WERI-Rb-1 (cell line): ENCODE measurements at regions not wholly inside any gene's neighbourhood (a gene's known extent, or its start where the extent isn't known, plus 50 kb on each side); places are given as distances from the start of the nearest gene placed in this dataset.

Experiments used
- DNase-seq: peaks from one replicate; pipeline ENCODE4 v3.0.0-alpha.2; 2020
- H3K27ac ChIP-seq: fragments of 250-450 bp; sonication (Bioruptor Pico); 2 replicates; pipeline ENCODE4 v1.5.1; 2020; ENCODE audit warnings: mild to moderate bottlenecking, moderate library complexity
- H3K27me3 ChIP-seq: fragments of 250-450 bp; sonication (Bioruptor Pico); 2 replicates; pipeline ENCODE4 v1.5.1; 2021; ENCODE audit warnings: mild to moderate bottlenecking, low read depth, moderate library complexity; ENCODE audit not compliant: insufficient read depth, severe bottlenecking
- H3K36me3 ChIP-seq: fragments of 250-450 bp; sonication (Bioruptor Pico); 2 replicates; pipeline ENCODE4 v1.5.1; 2020; ENCODE audit warnings: mild to moderate bottlenecking, moderate library complexity
- H3K4me3 ChIP-seq: 2 replicates; pipeline ENCODE4 v1.5.1; 2011; ENCODE audit warnings: low read depth, mild to moderate bottlenecking, control low read depth, low read length
- H3K9me3 ChIP-seq: fragments of 250-450 bp; sonication (Bioruptor Pico); 2 replicates; pipeline ENCODE4 v1.5.1; 2021; ENCODE audit warnings: mild to moderate bottlenecking, moderate library complexity; ENCODE audit not compliant: severe bottlenecking
- TF ChIP-seq, protein P1 (sequence below): IDR thresholded peaks from 2 replicates; pipeline ENCODE4 v1.5.1; 2011; ENCODE audit warnings: low read depth, mild to moderate bottlenecking, control low read depth, inconsistent platforms, low read length

DNA sequence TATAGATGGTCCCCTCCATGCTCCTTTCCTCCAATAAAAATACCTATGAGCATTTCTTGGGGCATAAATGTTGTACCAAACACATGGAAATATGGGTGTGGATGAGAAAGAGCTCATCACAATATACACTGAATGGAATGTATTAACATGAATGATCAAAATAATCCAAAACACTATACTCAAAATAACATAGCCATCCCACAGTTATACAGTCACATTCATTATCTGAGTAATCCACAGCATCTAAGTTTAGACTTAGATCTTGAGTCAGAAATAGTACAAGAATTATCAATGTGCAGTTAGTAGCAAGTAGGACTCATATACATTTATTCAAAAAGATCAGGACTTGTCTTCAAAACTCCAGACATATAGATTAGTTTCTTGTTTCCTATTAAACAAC is 175.2 kb upstream of the NREP start:
- no peak overlapping the region for H3K4me3 ChIP-seq
- TF ChIP-seq, protein P1, sequence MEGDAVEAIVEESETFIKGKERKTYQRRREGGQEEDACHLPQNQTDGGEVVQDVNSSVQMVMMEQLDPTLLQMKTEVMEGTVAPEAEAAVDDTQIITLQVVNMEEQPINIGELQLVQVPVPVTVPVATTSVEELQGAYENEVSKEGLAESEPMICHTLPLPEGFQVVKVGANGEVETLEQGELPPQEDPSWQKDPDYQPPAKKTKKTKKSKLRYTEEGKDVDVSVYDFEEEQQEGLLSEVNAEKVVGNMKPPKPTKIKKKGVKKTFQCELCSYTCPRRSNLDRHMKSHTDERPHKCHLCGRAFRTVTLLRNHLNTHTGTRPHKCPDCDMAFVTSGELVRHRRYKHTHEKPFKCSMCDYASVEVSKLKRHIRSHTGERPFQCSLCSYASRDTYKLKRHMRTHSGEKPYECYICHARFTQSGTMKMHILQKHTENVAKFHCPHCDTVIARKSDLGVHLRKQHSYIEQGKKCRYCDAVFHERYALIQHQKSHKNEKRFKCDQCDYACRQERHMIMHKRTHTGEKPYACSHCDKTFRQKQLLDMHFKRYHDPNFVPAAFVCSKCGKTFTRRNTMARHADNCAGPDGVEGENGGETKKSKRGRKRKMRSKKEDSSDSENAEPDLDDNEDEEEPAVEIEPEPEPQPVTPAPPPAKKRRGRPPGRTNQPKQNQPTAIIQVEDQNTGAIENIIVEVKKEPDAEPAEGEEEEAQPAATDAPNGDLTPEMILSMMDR, result no peak
- no peaks in the 10 kb centered on the region for H3K36me3 ChIP-seq
- H3K27ac ChIP-seq, result no peak overlapping the region
- DNase-seq, result no peak
- no peaks in the 10 kb centered on the region for H3K27me3 ChIP-seq
- peaks cover 2% of the 10 kb centered on the region for H3K9me3 ChIP-seq

GRCh38 chr5:111931655-111932054 is 174.7 kb upstream of the NREP start:
- no peak for DNase-seq
- Histone ChIP-seq H3K27ac (no peak overlapping the region), H3K9me3 (peaks cover 2% of the 10 kb centered on the region), H3K36me3 (no peaks in the 10 kb centered on the region), H3K4me3 (no peak overlapping the region), H3K27me3 (no peaks in the 10 kb centered on the region)
- TF ChIP-seq, protein P1, result no peak

GRCh38 chr5:111930905-111931461 is 174.0 kb upstream of the NREP start:
- Histone ChIP-seq H3K27me3 (no peaks in the 10 kb centered on the region), H3K36me3 (no peaks in the 10 kb centered on the region), H3K9me3 (peaks cover 2% of the 10 kb centered on the region), H3K4me3 (no peak overlapping the region), H3K27ac (no peak overlapping the region)
- DNase-seq, result no peak
- TF ChIP-seq, protein P1, result no peak

DNA sequence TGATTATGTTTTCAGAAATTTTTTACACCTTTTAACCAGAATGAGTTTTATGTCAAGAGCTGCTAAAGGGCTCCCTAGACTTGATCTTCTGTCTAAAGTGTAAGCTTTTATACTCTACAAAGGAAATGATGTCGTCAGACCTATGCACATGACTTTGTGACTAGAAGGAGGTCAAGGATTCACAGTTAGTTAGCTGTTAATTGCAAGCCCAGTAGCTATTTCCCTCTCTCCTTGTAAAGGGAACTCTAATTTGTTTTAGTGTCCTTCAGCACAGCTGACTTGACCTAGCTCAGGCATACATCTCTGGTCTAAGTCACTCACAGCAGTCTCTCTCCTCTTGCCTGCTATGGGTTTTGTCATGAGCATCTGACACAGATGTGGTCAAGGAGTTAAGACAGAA is 173.5 kb upstream of the NREP start:
- DNase-seq, result no peak
- Histone ChIP-seq H3K27me3 (no peaks in the 10 kb centered on the region), H3K4me3 (no peak overlapping the region), H3K36me3 (no peaks in the 10 kb centered on the region), H3K9me3 (peaks cover 2% of the 10 kb centered on the region), H3K27ac (no peak overlapping the region)
- TF ChIP-seq, protein P1, result no peak

- Histone ChIP-seq H3K27ac (no peak overlapping the region), H3K9me3 (peaks cover 2% of the 10 kb centered on the region), H3K36me3 (no peaks in the 10 kb centered on the region), H3K4me3 (no peak overlapping the region), H3K27me3 (no peaks in the 10 kb centered on the region)
- no peak for DNase-seq
- TF ChIP-seq, protein P1, result no peak
Measured at GRCh38 chr5:111929867-111930266, 172.9 kb upstream of the NREP start.

DNA sequence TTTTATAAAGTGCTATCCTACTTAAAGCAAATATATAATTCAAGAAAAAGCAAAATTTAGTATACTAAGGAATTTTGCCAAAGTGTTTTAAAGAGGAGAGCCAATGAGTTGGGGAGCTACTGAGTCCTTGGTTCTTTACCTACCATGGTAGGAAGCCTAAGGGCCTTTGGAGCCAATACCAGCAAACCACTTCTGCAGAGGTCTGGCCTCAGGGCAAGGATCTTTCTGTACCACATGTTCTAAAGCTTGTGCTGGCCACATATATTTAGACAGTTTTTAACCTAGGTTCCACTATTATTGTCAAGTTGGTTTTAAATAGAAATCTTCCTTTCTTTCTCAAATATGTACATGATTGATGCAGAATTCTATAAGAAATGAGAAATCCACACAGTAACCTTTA is 172.3 kb upstream of the NREP start:
- Histone ChIP-seq H3K27me3 (no peaks in the 10 kb centered on the region), H3K4me3 (no peak overlapping the region), H3K27ac (no peak overlapping the region), H3K9me3 (peaks cover 2% of the 10 kb centered on the region), H3K36me3 (no peaks in the 10 kb centered on the region)
- TF ChIP-seq, protein P1, result no peak
- no peak for DNase-seq
